Ishikawa (cell line): ENCODE measurements at regions not wholly inside any gene's neighbourhood (a gene's known extent, or its start where the extent isn't known, plus 50 kb on each side); places are given as distances from the start of the nearest gene placed in this dataset.

ENCODE experiments used
- EGR1 ChIP-seq: IDR thresholded peaks from 2 replicates; pipeline ENCODE4 v1.6.1; 2012
- FOXM1 ChIP-seq: IDR thresholded peaks from 2 replicates; pipeline ENCODE4 v1.6.1; 2012; ENCODE audit warnings: low read depth, borderline replicate concordance
- MAX ChIP-seq: IDR thresholded peaks from 2 replicates; pipeline ENCODE4 v1.6.1; 2012
- NFIC ChIP-seq: IDR thresholded peaks from 2 replicates; pipeline ENCODE4 v1.6.1; 2012
- RAD21 ChIP-seq: IDR thresholded peaks from 2 replicates; pipeline ENCODE4 v1.6.1; 2012; ENCODE audit warnings: low read depth
- TAF1 ChIP-seq: IDR thresholded peaks from 2 replicates; pipeline ENCODE4 v1.6.1; 2012; ENCODE audit warnings: low read depth, mild to moderate bottlenecking
- TCF12 ChIP-seq: IDR thresholded peaks from 2 replicates; pipeline ENCODE4 v1.6.1; 2012; ENCODE audit warnings: low read depth
- TEAD4 ChIP-seq: IDR thresholded peaks from 2 replicates; pipeline ENCODE4 v1.6.1; 2012
- YY1 ChIP-seq: IDR thresholded peaks from 2 replicates; pipeline ENCODE4 v1.6.1; 2012; ENCODE audit warnings: low read depth
- ZBTB7A ChIP-seq: IDR thresholded peaks from 2 replicates; pipeline ENCODE4 v1.6.1; 2012; ENCODE audit warnings: low read depth
- TF ChIP-seq, protein P1 (sequence below): IDR thresholded peaks from 2 replicates; pipeline ENCODE4 v1.6.1; 2012
- TF ChIP-seq, protein P2 (sequence below): IDR thresholded peaks from 2 replicates; pipeline ENCODE4 v1.6.1; 2012; ENCODE audit warnings: low read depth, mild to moderate bottlenecking

DNA sequence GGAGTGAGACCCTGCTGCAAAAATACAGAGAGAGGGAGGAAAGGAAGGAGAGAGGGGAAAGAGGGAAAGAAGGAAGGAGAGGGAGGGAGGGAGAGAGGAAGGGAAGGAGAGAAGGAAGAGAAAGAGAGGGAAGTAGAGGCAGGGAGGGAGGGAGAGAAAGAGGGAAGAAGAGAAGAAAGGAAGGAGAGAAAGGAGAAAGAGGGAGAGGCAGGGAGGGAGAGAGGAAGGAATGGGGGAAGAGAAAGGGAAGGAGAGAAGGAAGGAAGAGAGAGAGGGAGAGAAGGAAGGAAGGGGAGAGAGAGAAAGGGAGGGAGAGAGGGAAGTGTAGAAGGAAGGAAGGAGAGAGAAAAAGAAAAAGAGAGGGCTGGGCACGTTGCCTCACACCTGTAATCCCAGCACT, 121.7 kb downstream of the TMEM130 start:
- no peak for TF ChIP-seq ZBTB7A
- no peak for TF ChIP-seq MAX
- TF ChIP-seq TCF12 = no peak
- no peak for TF ChIP-seq YY1
- TF ChIP-seq, protein P1, sequence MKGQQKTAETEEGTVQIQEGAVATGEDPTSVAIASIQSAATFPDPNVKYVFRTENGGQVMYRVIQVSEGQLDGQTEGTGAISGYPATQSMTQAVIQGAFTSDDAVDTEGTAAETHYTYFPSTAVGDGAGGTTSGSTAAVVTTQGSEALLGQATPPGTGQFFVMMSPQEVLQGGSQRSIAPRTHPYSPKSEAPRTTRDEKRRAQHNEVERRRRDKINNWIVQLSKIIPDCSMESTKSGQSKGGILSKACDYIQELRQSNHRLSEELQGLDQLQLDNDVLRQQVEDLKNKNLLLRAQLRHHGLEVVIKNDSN = no peak
- TF ChIP-seq TEAD4 = no peak
- no peak for TF ChIP-seq FOXM1
- TF ChIP-seq, protein P2, sequence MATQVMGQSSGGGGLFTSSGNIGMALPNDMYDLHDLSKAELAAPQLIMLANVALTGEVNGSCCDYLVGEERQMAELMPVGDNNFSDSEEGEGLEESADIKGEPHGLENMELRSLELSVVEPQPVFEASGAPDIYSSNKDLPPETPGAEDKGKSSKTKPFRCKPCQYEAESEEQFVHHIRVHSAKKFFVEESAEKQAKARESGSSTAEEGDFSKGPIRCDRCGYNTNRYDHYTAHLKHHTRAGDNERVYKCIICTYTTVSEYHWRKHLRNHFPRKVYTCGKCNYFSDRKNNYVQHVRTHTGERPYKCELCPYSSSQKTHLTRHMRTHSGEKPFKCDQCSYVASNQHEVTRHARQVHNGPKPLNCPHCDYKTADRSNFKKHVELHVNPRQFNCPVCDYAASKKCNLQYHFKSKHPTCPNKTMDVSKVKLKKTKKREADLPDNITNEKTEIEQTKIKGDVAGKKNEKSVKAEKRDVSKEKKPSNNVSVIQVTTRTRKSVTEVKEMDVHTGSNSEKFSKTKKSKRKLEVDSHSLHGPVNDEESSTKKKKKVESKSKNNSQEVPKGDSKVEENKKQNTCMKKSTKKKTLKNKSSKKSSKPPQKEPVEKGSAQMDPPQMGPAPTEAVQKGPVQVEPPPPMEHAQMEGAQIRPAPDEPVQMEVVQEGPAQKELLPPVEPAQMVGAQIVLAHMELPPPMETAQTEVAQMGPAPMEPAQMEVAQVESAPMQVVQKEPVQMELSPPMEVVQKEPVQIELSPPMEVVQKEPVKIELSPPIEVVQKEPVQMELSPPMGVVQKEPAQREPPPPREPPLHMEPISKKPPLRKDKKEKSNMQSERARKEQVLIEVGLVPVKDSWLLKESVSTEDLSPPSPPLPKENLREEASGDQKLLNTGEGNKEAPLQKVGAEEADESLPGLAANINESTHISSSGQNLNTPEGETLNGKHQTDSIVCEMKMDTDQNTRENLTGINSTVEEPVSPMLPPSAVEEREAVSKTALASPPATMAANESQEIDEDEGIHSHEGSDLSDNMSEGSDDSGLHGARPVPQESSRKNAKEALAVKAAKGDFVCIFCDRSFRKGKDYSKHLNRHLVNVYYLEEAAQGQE = no peak
- no peak for TF ChIP-seq NFIC
- no peak for TF ChIP-seq TAF1
- no peak for TF ChIP-seq EGR1
- no peak for TF ChIP-seq RAD21
